Endothelial cell (in vitro differentiated cells): ENCODE measurements at regions not wholly inside any gene's neighbourhood (a gene's known extent, or its start where the extent isn't known, plus 50 kb on each side); places are given as distances from the start of the nearest gene placed in this dataset.
A peak's percentile ranks its signal among the peaks of the same experiment; 100 is the strongest.

Source experiments
- DNase-seq: peaks from one replicate; pipeline ENCODE4 v3.0.0; 2021; ENCODE audit warnings: low spot score
- H3K27ac Mint-ChIP-seq: one replicate; pipeline ENCODE4 v1.8.0; 2021; ENCODE audit warnings: mixed read lengths, inconsistent platforms; ENCODE audit not compliant: unreplicated experiment
- H3K27me3 Mint-ChIP-seq: one replicate; pipeline ENCODE4 v1.8.0; 2021; ENCODE audit warnings: mild to moderate bottlenecking, moderate library complexity, mixed read lengths, inconsistent platforms; ENCODE audit not compliant: unreplicated experiment
- H3K36me3 Mint-ChIP-seq: one replicate; pipeline ENCODE4 v1.8.0; 2021; ENCODE audit warnings: mild to moderate bottlenecking, low read depth, mixed read lengths, inconsistent platforms; ENCODE audit not compliant: unreplicated experiment
- H3K4me1 Mint-ChIP-seq: one replicate; pipeline ENCODE4 v1.8.0; 2021; ENCODE audit warnings: mild to moderate bottlenecking, mixed read lengths, inconsistent platforms; ENCODE audit not compliant: unreplicated experiment
- H3K4me3 Mint-ChIP-seq: one replicate; pipeline ENCODE4 v1.8.0; 2021; ENCODE audit warnings: mild to moderate bottlenecking, mixed read lengths, inconsistent platforms; ENCODE audit not compliant: unreplicated experiment
- H3K9me3 Mint-ChIP-seq: one replicate; pipeline ENCODE4 v1.8.0; 2021; ENCODE audit warnings: mixed read lengths, inconsistent platforms; ENCODE audit not compliant: unreplicated experiment
- TF ChIP-seq, protein P1 (sequence below): fragments of 200-600 bp; sonication (generic); IDR thresholded peaks from one replicate; pipeline ENCODE4 v1.5.0; 2021; ENCODE audit warnings: antibody characterized with exemption; ENCODE audit not compliant: unreplicated experiment

DNA sequence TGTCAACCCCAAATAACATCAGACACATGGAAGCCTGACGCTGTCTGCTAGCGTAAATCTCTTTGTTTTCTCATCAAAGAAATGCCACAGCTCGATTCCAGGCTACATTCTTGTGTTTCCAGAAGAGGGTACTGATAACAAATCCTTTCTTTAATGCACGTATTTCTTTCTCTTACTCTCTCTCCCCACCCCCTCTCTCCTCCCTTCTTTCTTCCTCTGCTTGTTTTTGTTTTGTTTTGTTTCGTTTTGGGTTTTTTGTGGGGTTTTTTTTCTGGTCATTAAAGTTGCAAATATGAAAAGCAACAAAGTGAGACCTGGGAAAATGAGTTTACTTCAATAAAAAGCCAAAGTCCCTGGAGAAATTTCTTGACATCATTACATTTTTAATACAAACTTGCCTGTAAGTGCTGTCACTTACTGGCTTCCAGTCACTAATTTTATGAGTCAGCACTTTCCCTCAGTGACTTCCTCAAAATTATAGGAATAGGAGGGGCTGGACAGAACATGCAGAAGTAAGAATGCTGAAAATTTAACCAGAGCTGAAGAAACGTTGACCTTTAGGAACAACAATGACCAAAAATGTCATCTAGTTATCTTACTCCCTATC lies 106.7 kb upstream of the NABP1 start:
- no peak for DNase-seq
- H3K4me1 Mint-ChIP-seq, result peaks cover 15% of the 10 kb centered on the region
- H3K9me3 Mint-ChIP-seq, result no peaks in the 10 kb centered on the region
- H3K4me3 Mint-ChIP-seq, result no peak overlapping the region
- peaks cover 2% of the 10 kb centered on the region for H3K27me3 Mint-ChIP-seq
- H3K36me3 Mint-ChIP-seq, result no peaks in the 10 kb centered on the region
- TF ChIP-seq, protein P1, sequence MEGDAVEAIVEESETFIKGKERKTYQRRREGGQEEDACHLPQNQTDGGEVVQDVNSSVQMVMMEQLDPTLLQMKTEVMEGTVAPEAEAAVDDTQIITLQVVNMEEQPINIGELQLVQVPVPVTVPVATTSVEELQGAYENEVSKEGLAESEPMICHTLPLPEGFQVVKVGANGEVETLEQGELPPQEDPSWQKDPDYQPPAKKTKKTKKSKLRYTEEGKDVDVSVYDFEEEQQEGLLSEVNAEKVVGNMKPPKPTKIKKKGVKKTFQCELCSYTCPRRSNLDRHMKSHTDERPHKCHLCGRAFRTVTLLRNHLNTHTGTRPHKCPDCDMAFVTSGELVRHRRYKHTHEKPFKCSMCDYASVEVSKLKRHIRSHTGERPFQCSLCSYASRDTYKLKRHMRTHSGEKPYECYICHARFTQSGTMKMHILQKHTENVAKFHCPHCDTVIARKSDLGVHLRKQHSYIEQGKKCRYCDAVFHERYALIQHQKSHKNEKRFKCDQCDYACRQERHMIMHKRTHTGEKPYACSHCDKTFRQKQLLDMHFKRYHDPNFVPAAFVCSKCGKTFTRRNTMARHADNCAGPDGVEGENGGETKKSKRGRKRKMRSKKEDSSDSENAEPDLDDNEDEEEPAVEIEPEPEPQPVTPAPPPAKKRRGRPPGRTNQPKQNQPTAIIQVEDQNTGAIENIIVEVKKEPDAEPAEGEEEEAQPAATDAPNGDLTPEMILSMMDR, result no peak
- peak overlapping the region; percentile 7 for H3K27ac Mint-ChIP-seq

DNA sequence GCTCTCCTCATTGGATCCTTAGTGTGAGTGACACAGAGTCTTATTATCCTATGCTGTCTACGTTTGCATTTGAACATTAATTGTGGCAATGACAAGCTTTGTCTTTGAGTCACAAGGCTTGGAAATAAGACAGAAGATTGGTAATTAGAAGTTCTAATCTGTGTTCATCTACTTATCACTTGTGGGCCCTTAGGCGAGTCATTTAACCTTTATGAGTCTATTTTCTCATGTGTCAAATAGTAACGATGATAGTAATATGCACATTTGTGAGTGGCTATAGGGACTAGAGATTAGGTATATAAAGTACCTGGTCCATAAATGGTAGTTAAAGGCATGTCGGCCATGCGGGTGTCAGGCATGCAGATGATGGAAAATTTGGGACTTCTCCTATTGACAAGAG lies 105.6 kb upstream of the NABP1 start:
- TF ChIP-seq, protein P1, result no peak
- H3K27me3 Mint-ChIP-seq, result peaks cover 1% of the 10 kb centered on the region
- no peak overlapping the region for H3K27ac Mint-ChIP-seq
- no peaks in the 10 kb centered on the region for H3K9me3 Mint-ChIP-seq
- no peak for DNase-seq
- H3K4me3 Mint-ChIP-seq, result no peak overlapping the region
- peaks cover 18% of the 10 kb centered on the region for H3K4me1 Mint-ChIP-seq
- no peaks in the 10 kb centered on the region for H3K36me3 Mint-ChIP-seq

GRCh38 chr2:191573216-191573615 lies 104.7 kb upstream of the NABP1 start:
- H3K4me3 Mint-ChIP-seq, result no peak overlapping the region
- no peak for DNase-seq
- H3K4me1 Mint-ChIP-seq, result peaks cover 18% of the 10 kb centered on the region
- TF ChIP-seq, protein P1, result no peak
- no peaks in the 10 kb centered on the region for H3K9me3 Mint-ChIP-seq
- peaks cover 1% of the 10 kb centered on the region for H3K27me3 Mint-ChIP-seq
- no peaks in the 10 kb centered on the region for H3K36me3 Mint-ChIP-seq
- no peak overlapping the region for H3K27ac Mint-ChIP-seq

GRCh38 chr2:191574232-191574631 lies 103.7 kb upstream of the NABP1 start:
- Mint-ChIP-seq H3K27me3 (peaks cover 1% of the 10 kb centered on the region), H3K9me3 (no peaks in the 10 kb centered on the region), H3K27ac (no peak overlapping the region), H3K4me3 (no peak overlapping the region), H3K4me1 (peaks cover 18% of the 10 kb centered on the region), H3K36me3 (no peaks in the 10 kb centered on the region)
- DNase-seq, result no peak
- TF ChIP-seq, protein P1, result no peak

DNA sequence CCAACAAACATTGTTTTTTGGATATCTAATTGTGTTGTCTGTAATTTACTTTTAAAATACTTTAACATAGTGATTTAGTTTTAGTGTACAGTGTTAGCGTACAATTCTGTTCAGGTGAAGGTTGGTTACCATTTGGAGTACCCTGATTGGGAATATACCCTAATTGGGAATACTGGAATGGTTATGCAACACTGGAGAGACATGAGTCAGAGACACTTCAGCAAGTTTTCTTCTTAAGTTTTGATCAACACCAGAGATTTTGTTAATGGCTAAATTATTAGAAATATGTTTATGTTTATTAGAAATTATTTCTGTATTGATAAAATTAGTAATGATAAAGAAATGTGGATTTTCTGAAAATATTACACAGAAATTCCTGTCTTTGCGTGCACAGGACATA lies 100.3 kb upstream of the NABP1 start:
- no peak overlapping the region for H3K27ac Mint-ChIP-seq
- peaks cover 3% of the 10 kb centered on the region for H3K4me1 Mint-ChIP-seq
- H3K4me3 Mint-ChIP-seq, result no peak overlapping the region
- no peak for DNase-seq
- H3K9me3 Mint-ChIP-seq, result no peaks in the 10 kb centered on the region
- H3K36me3 Mint-ChIP-seq, result no peaks in the 10 kb centered on the region
- H3K27me3 Mint-ChIP-seq, result no peaks in the 10 kb centered on the region
- TF ChIP-seq, protein P1, result no peak
